ENCODE measurements at regions not wholly inside any gene's neighbourhood (a gene's known extent, or its start where the extent isn't known, plus 50 kb on each side); places are given as distances from the start of the nearest gene placed in this dataset.

DNA sequence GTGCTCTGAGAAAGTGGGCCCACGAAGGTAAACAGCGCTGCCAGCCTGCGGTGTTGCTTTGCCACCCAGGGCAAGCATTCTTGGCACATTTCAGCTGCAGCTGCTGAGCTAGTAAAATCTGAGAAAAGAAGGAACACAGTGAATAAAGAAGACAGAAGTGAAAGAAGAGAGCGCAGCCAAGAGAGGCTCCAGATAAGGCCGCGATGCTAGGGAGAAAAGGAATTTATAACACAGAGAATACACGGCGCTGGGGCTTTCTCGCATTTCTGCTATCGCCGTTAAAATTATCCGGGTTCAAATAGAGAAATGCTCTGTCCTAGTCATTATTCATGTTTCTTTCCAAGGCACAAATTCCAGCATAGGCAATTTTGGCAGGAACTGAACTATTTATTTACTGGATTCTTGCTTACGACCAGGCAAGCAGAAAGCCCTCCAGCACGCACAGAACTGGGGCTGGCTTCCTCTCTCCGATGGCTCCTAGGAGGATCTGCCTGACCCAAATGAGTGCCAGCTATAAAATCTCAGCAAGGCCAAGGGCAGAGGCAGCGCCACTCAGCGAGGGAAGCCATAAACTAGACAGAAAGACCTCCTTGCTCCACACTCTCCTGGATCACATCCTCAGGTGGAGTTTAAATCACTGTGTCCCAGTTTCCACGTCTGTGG is 111.2 kb downstream of the ATPSCKMT start:
- no peak for TF ChIP-seq CTCF (IDR thresholded peaks at IDR 0.05)
- no peak for TF ChIP-seq POLR2AphosphoS5 (IDR thresholded peaks at IDR 0.05; ENCODE audit: insufficient read depth in 1 of 2, low read depth in 1 of 2)
- TF ChIP-seq POLR2A (IDR thresholded peaks at IDR 0.05), result no peak
